Stimulated activated CD8-positive, alpha-beta memory T cell treated with anti-CD3 and anti-CD28 coated beads, Interleukin-12 subunit alpha, Interleukin-12 subunit beta, amount 100 ng/mL, for 4 hours (primary cell): ENCODE measurements at regions not wholly inside any gene's neighbourhood (a gene's known extent, or its start where the extent isn't known, plus 50 kb on each side); places are given as distances from the start of the nearest gene placed in this dataset.
"Not testable (repeated sequence)": the region's sequence is repeated elsewhere in the genome, so short reads cannot be mapped to it uniquely, and the experiment has no call there.

Experiments
- DNase-seq: peaks from one replicate; pipeline ENCODE4 v3.0.0-alpha.2; 2020; ENCODE audit warnings: low read depth

DNA sequence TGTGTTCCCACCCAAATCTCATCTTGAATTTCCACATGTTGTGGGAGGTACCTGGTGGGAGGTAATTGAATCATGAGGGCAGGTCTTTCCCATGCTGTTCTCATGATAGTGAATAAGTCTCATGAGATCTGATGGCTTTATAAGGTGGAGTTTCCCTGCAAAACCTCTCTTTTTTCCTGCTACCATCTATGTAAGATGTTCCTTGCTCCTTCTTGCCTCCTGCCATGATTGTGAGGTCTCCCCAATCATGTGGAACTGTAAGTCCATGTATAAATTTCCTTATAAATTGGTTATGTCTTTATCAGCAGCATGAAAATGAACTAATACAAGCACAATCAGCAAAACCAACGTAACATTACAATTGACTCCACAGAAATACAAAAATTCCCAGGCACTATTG lies 814.8 kb upstream of the CITED2 start:
- not testable (repeated sequence) for DNase-seq

- no peak for DNase-seq
Observed at GRCh38 chr6:140185991-140186390, 811.5 kb upstream of the CITED2 start.

GRCh38 chr6:140183881-140184280 lies 809.4 kb upstream of the CITED2 start:
- no peak for DNase-seq

GRCh38 chr6:140182821-140183220 lies 808.4 kb upstream of the CITED2 start:
- DNase-seq = no peak

DNA sequence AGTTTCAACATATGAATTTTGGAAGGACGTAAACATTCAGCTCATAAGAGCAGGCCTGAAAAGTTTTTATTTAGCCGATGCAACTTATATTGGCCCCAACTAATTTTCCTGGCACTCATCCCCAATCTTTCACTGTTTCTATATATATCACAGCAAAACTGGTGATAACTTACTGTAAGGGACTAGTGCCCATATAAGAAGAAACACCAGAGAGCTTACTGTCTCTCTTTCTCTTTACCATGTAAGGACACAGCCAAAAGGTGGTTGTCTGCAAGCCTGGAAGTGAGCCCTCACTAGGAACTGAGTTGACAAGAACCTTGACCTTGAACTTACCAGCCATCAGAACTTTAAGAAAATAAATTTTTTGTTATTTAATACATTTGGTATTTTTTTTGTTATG lies 807.4 kb upstream of the CITED2 start:
- no peak for DNase-seq

- DNase-seq = no peak
Observed at GRCh38 chr6:140180306-140180705, 805.9 kb upstream of the CITED2 start.

DNA sequence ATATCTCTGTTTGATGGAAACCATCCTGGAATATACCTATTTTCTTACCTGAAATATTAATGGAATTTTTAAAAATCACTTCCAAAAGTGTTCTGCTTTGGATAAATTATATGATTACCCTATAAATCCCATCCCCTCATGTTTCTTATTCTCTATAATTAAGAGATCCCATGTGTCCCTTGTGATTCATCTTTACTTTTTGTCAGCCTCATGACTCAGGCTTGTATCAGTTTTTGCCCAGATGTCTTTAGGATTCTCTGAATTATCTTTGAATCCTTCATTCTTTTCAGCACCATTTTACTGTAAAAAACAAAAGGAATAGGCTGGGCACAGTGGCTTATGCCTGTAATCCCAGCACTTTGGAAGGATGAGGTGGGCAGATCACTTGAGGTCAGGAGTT lies 804.5 kb upstream of the CITED2 start:
- no peak for DNase-seq

- DNase-seq = no peak
Observed at GRCh38 chr6:140178520-140178919, 804.1 kb upstream of the CITED2 start.

GRCh38 chr6:140176306-140176705 lies 801.9 kb upstream of the CITED2 start:
- no peak for DNase-seq

DNA sequence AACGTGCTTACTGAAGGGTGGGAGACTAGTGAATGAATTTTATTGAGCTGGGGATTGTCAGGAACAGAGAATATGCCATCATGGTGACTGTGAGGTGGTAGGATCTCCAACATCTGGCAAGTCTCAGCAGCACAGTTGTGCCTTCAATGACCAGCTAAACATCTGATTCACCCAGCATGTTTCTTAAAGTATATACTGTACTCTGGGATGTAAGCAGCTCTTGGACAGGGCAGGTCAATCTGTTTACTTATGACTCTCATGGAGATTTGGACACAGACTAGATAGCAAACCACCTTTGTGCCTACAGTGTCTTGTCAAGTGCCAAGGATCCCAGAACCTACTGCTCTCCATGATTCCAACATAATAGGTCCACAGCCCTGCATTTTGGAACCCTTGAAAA lies 801.0 kb upstream of the CITED2 start:
- no peak for DNase-seq

- DNase-seq = no peak
Observed at GRCh38 chr6:140174524-140174923, 800.1 kb upstream of the CITED2 start.

GRCh38 chr6:140168365-140168764 lies 793.9 kb upstream of the CITED2 start:
- DNase-seq = no peak

DNA sequence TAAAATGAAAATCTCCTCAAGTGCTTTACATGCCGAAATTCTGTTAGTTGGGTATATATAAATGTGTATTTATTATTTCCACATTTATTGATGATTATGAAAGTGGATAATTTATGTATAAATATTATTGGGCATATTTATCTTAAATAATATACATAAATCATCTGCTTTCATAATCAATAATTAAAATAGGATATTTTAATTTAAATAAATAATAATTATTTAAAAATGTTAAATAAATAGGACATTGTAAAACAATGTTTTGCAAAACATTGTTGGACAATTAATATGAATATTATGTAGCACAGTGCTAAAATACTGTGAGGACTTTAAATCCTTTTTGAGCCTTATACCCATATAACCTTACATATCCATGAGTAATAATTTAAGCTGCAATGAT lies 786.5 kb upstream of the CITED2 start:
- DNase-seq = no peak

GRCh38 chr6:140160494-140160893 lies 786.0 kb upstream of the CITED2 start:
- no peak for DNase-seq

DNA sequence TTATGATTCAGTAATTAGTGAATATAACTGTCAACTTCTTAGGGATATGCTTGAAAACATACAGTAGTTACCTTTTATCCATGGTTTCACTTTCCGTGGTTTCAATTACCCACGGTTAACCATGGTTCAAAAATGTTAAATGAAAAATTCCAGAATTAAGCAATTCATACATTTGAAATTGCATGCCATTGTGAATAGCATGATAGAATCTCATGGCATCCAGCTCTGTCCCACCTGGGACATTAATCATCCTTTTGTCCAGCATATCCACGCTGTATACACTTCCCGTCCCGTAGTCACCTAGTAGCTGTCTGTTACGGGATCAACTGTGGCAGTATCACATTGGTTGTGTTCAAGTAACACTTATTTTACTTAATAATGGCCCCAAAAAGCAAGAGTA lies 781.7 kb upstream of the CITED2 start:
- DNase-seq = no peak

DNA sequence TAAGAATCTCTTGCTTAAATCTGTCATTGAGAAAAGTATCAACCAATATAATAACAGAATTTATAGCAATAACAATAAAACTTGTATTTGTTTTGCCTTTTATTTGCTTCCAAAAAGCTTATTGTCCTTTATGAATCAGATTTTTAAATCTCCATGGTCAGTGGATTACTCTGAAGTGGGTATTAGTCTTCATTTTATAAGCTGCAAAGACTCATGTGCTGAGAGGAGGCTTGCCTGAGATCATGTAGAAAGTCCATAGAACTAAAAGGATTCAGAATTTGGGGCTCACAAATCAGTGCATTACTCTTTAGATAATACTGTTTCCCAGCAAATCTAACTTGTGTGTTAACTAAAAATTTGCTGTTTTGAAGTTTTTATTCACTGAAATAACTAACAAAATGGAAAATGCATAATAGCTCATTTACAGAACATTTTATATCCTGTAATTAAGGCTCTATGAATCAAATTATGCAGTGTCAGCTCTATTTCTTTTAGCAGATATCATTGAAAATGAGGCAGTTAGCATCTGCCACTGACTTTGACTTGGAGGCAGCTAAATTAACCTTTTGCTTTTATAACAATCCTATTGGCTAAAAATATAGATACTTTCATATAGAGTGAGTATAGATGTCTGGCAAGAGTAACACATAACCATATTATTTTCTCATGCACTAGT lies 781.1 kb upstream of the CITED2 start:
- DNase-seq = no peak

DNA sequence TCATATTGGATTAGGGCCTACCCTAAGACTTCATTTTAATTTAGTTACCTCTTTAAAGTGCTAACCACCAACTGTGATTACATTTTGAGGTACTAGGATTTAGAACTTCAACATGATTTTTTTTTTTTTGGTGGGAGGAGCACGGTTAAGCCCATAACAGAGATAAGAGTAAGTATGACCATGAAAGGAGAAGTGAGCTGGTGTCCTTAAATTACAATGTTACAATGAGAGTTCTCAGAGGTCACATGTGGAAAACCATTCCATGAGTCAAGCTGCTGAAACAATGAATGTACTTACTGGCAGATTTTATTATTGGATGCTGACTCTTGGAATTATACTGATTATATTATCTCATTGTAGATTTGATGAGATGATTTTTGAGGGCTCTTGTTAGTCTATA lies 779.3 kb upstream of the CITED2 start:
- no peak for DNase-seq

DNA sequence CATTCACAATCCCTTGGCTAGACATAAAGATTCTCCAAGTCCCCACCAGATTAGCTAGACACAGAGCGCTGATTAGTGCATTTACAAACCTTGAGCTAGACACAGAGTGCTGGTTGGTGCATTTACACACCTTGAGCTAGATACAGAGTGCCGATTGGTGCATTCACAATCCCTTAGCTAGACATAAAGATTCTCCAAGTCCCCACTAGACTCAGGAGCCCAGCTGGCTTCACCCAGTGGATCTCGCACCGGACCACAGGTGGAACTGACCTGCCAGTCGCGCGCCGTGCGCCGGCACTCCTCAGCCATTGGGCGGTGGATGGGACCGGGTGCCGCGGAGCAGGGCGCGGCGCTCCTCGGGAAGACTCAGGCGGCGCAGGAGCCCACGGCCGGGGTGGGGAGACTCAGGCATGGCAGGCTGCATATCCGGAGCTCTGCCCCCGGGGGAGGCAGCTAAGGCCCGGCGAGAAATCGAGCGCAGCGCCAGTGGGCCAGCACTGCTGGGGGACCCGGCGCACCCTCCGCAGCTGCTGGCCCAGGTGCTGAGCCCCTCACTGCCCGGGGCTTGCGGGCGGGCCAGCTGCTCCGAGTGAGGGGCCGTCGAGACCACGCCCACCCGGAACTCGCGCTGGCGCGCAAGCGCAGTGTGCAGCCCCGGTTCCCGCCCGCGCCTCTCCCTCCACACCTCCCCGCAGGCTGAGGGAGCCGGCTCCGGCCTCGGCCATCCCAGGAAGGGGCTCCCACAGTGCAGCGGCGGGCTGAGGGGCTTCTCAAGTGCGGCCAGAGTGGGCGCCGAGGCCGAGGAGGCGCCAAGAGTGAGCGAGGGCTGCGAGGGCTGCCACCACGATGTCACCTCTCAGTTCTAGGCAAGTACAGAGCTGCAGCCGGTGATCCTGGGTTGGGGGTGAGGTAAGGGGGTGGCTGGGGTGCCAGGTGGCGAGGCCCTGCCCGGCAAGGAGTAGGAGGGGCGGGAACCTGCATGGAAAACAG lies 773.7 kb upstream of the CITED2 start:
- DNase-seq = not testable (repeated sequence)

- no peak for DNase-seq
Observed at GRCh38 chr6:140140891-140141290, 766.4 kb upstream of the CITED2 start.

GRCh38 chr6:140138311-140139010 lies 764.0 kb upstream of the CITED2 start:
- no peak for DNase-seq

DNA sequence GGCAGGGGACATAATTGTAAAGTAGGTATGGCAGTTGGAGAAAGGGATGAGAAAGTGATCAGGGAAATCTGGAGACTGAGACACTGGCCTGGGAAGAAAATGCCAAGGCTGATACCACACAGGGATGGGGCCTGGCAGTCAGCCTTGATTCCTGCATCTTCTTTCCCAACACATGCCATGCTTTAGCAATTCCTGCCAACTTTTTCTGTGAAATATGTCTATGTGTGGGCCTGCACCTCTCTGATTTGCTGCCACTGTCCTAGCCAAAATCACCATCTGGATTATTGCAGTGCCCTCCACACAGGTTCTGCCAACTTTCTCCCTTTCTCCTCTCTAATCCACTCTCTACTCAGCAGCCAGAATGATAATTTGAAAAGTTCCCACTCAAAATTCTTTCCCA lies 759.8 kb upstream of the CITED2 start:
- DNase-seq = no peak

- DNase-seq = no peak
Observed at GRCh38 chr6:140130074-140130473, 755.6 kb upstream of the CITED2 start.

- DNase-seq = no peak
Observed at GRCh38 chr6:140124498-140124897, 750.0 kb upstream of the CITED2 start.
